ENCODE measurements at regions not wholly inside any gene's neighbourhood (a gene's known extent, or its start where the extent isn't known, plus 50 kb on each side); places are given as distances from the start of the nearest gene placed in this dataset.

- DNase-seq (no peak), ATAC-seq (ENCODE audit: insufficient read depth, low read depth) (no peak)
- H3K9ac ChIP-seq (ENCODE audit: low read depth, low read length) = no peak overlapping the region
- H3K79me2 ChIP-seq (ENCODE audit: insufficient read depth, low read length) = no peaks in the 10 kb centered on the region
- H3K27me3 ChIP-seq (ENCODE audit: insufficient read depth, low read length, poor library complexity) = no peaks in the 10 kb centered on the region
- no peaks in the 10 kb centered on the region for H3K9me3 ChIP-seq (ENCODE audit: insufficient read depth, low read length, severe bottlenecking)
- no peaks in the 10 kb centered on the region for H3K4me1 ChIP-seq (ENCODE audit: insufficient read depth, low read length)
- H3K27ac ChIP-seq (ENCODE audit: low read length) = no peak overlapping the region
- H3K36me3 ChIP-seq (ENCODE audit: insufficient read depth, low read length) = no peaks in the 10 kb centered on the region
- no peak overlapping the region for H2AFZ ChIP-seq (ENCODE audit: low read depth, low read length)
- no peak overlapping the region for H3K4me3 ChIP-seq (ENCODE audit: low read depth in 1 of 2, low read length in 2 of 2)
- no peaks in the 10 kb centered on the region for H4K20me1 ChIP-seq (ENCODE audit: insufficient read depth, low read length)
- no peak overlapping the region for H3K4me2 ChIP-seq (ENCODE audit: insufficient read depth, low read length)
- no peak for TF ChIP-seq CTCF (IDR thresholded peaks at IDR 0.05; ENCODE audit: borderline replicate concordance, extremely low read depth, low read length, poor library complexity, severe bottlenecking)
- no peak for TF ChIP-seq EZH2 (IDR thresholded peaks at IDR 0.05; ENCODE audit: borderline replicate concordance, low read depth, low read length, severe bottlenecking)
Measured at GRCh38 chr2:5379811-5380210, 312.4 kb upstream of the SOX11 start.

- Histone ChIP-seq H4K20me1 (ENCODE audit: insufficient read depth, low read length) (no peaks in the 10 kb centered on the region), H2AFZ (ENCODE audit: low read depth, low read length) (no peak overlapping the region), H3K9ac (ENCODE audit: low read depth, low read length) (no peak overlapping the region), H3K27me3 (ENCODE audit: insufficient read depth, low read length, poor library complexity) (no peaks in the 10 kb centered on the region), H3K79me2 (ENCODE audit: insufficient read depth, low read length) (no peaks in the 10 kb centered on the region), H3K36me3 (ENCODE audit: insufficient read depth, low read length) (no peaks in the 10 kb centered on the region), H3K9me3 (ENCODE audit: insufficient read depth, low read length, severe bottlenecking) (no peaks in the 10 kb centered on the region), H3K4me1 (ENCODE audit: insufficient read depth, low read length) (no peaks in the 10 kb centered on the region), H3K4me2 (ENCODE audit: insufficient read depth, low read length) (no peak overlapping the region), H3K27ac (ENCODE audit: low read length) (no peak overlapping the region), H3K4me3 (ENCODE audit: low read depth in 1 of 2, low read length in 2 of 2) (no peak overlapping the region)
- no peak for ATAC-seq (ENCODE audit: insufficient read depth, low read depth)
- TF ChIP-seq CTCF (IDR thresholded peaks at IDR 0.05; ENCODE audit: borderline replicate concordance, extremely low read depth, low read length, poor library complexity, severe bottlenecking) (no peak), EZH2 (IDR thresholded peaks at IDR 0.05; ENCODE audit: borderline replicate concordance, low read depth, low read length, severe bottlenecking) (no peak)
- DNase-seq = no peak
Measured at GRCh38 chr2:5385596-5385995, 306.6 kb upstream of the SOX11 start.

- ATAC-seq (ENCODE audit: insufficient read depth, low read depth) (no peak), DNase-seq (no peak)
- no peak for TF ChIP-seq EZH2 (IDR thresholded peaks at IDR 0.05; ENCODE audit: borderline replicate concordance, low read depth, low read length, severe bottlenecking)
- no peak for TF ChIP-seq CTCF (IDR thresholded peaks at IDR 0.05; ENCODE audit: borderline replicate concordance, extremely low read depth, low read length, poor library complexity, severe bottlenecking)
- no peaks in the 10 kb centered on the region for H3K27me3 ChIP-seq (ENCODE audit: insufficient read depth, low read length, poor library complexity)
- no peak overlapping the region for H2AFZ ChIP-seq (ENCODE audit: low read depth, low read length)
- no peak overlapping the region for H3K4me3 ChIP-seq (ENCODE audit: low read depth in 1 of 2, low read length in 2 of 2)
- H3K27ac ChIP-seq (ENCODE audit: low read length) = no peak overlapping the region
- no peaks in the 10 kb centered on the region for H3K9me3 ChIP-seq (ENCODE audit: insufficient read depth, low read length, severe bottlenecking)
- H3K36me3 ChIP-seq (ENCODE audit: insufficient read depth, low read length) = no peaks in the 10 kb centered on the region
- no peaks in the 10 kb centered on the region for H3K4me1 ChIP-seq (ENCODE audit: insufficient read depth, low read length)
- H3K79me2 ChIP-seq (ENCODE audit: insufficient read depth, low read length) = no peaks in the 10 kb centered on the region
- no peak overlapping the region for H3K9ac ChIP-seq (ENCODE audit: low read depth, low read length)
- H3K4me2 ChIP-seq (ENCODE audit: insufficient read depth, low read length) = no peak overlapping the region
- no peaks in the 10 kb centered on the region for H4K20me1 ChIP-seq (ENCODE audit: insufficient read depth, low read length)
Measured at GRCh38 chr2:5387406-5387805, 304.8 kb upstream of the SOX11 start.

- H2AFZ ChIP-seq (ENCODE audit: low read depth, low read length) = no peak overlapping the region
- TF ChIP-seq CTCF (IDR thresholded peaks at IDR 0.05; ENCODE audit: borderline replicate concordance, extremely low read depth, low read length, poor library complexity, severe bottlenecking) (no peak), EZH2 (IDR thresholded peaks at IDR 0.05; ENCODE audit: borderline replicate concordance, low read depth, low read length, severe bottlenecking) (no peak)
- no peaks in the 10 kb centered on the region for H4K20me1 ChIP-seq (ENCODE audit: insufficient read depth, low read length)
- H3K27ac ChIP-seq (ENCODE audit: low read length) = no peak overlapping the region
- no peak for ATAC-seq (ENCODE audit: insufficient read depth, low read depth)
- H3K4me2 ChIP-seq (ENCODE audit: insufficient read depth, low read length) = no peak overlapping the region
- H3K9ac ChIP-seq (ENCODE audit: low read depth, low read length) = no peak overlapping the region
- no peaks in the 10 kb centered on the region for H3K36me3 ChIP-seq (ENCODE audit: insufficient read depth, low read length)
- H3K4me1 ChIP-seq (ENCODE audit: insufficient read depth, low read length) = no peaks in the 10 kb centered on the region
- H3K27me3 ChIP-seq (ENCODE audit: insufficient read depth, low read length, poor library complexity) = no peaks in the 10 kb centered on the region
- no peaks in the 10 kb centered on the region for H3K9me3 ChIP-seq (ENCODE audit: insufficient read depth, low read length, severe bottlenecking)
- H3K4me3 ChIP-seq (ENCODE audit: low read depth in 1 of 2, low read length in 2 of 2) = no peak overlapping the region
- no peaks in the 10 kb centered on the region for H3K79me2 ChIP-seq (ENCODE audit: insufficient read depth, low read length)
- no peak for DNase-seq
Measured at GRCh38 chr2:5389740-5390139, 302.4 kb upstream of the SOX11 start.

All from DND-41 (cell line).